Mammary epithelial cell (primary cell): ENCODE measurements at regions not wholly inside any gene's neighbourhood (a gene's known extent, or its start where the extent isn't known, plus 50 kb on each side); places are given as distances from the start of the nearest gene placed in this dataset.

Experiments used
- CTCF ChIP-seq, 2 donors: IDR thresholded peaks in 1 of 2; conservative IDR thresholded peaks in 1 of 2; 2 replicates each; pipeline ENCODE4 v1.5.1; 2011 to 2012; ENCODE audit warnings: inconsistent platforms in 2 of 2, low read length in 2 of 2, mild to moderate bottlenecking in 2 of 2, control low read depth in 1 of 2, low read depth in 1 of 2; ENCODE audit not compliant: insufficient read depth in 1 of 2; ENCODE audit errors: extremely low read depth in 1 of 2
- EZH2 ChIP-seq: IDR thresholded peaks from 2 replicates; pipeline ENCODE4 v1.6.1; 2012; ENCODE audit warnings: low read length, inconsistent platforms, borderline replicate concordance

- TF ChIP-seq CTCF (conservative IDR thresholded peaks at IDR 0.05 in 1 of 2, IDR thresholded peaks at IDR 0.05 in 1 of 2; ENCODE audit: extremely low read depth in 1 of 2, insufficient read depth in 1 of 2, low read depth in 1 of 2, low read length in 2 of 2) (no peak), EZH2 (no peak)
Observed at GRCh38 chr3:66113542-66113941, 74.8 kb upstream of the MAGI1 start.
